Left ventricle myocardium inferior (tissue), 1 donor: ENCODE measurements at regions not wholly inside any gene's neighbourhood (a gene's known extent, or its start where the extent isn't known, plus 50 kb on each side); places are given as distances from the start of the nearest gene placed in this dataset.

Experiments used
- DNase-seq: peaks from one replicate; pipeline ENCODE4 v3.0.0-alpha.2; 2020
- H3K27ac ChIP-seq: fragments of 200-600 bp; replicated peaks from 2 replicates; pipeline ENCODE4 v1.8.0; 2021
- H3K27me3 ChIP-seq: fragments of 200-600 bp; 2 replicates; pipeline ENCODE4 v1.8.0; 2021; ENCODE audit warnings: low read depth
- H3K36me3 ChIP-seq: fragments of 200-600 bp; 2 replicates; pipeline ENCODE4 v1.8.0; 2021
- H3K4me1 ChIP-seq: fragments of 200-600 bp; 2 replicates; pipeline ENCODE4 v1.8.0; 2021
- H3K4me3 ChIP-seq: fragments of 200-600 bp; 2 replicates; pipeline ENCODE4 v1.8.0; 2021; ENCODE audit warnings: mild to moderate bottlenecking, moderate library complexity
- H3K9me3 ChIP-seq: fragments of 200-600 bp; replicated peaks from 2 replicates; pipeline ENCODE4 v1.8.0; 2021
- CTCF ChIP-seq: fragments of 200-600 bp; IDR thresholded peaks from 2 replicates; pipeline ENCODE4 v1.8.0; 2021; ENCODE audit warnings: antibody characterized with exemption, mild to moderate bottlenecking, borderline replicate concordance
- intact Hi-C: fragments of 100-400 bp; cut with micrococcal nuclease; formaldehyde crosslinking; loops from one replicate; pipeline ENCODE4 v1.11.0; 2022
- donor health status: DM: no; HTN: yes; CAD: no; lungs with severe emphysema.

GRCh38 chr7:41098402-41098801 is 604.5 kb downstream of the INHBA start:
- DNase-seq = no peak
- no peak for TF ChIP-seq CTCF
- intact Hi-C loops = no loop called here
- Histone ChIP-seq H3K36me3 (no peaks in the 10 kb centered on the region), H3K27ac (no peak overlapping the region), H3K27me3 (no peaks in the 10 kb centered on the region), H3K4me1 (no peaks in the 10 kb centered on the region), H3K9me3 (peaks cover under 1% of the 10 kb centered on the region), H3K4me3 (no peak overlapping the region)

- no peaks in the 10 kb centered on the region for H3K27me3 ChIP-seq
- H3K27ac ChIP-seq = no peak overlapping the region
- no peaks in the 10 kb centered on the region for H3K4me1 ChIP-seq
- no peak overlapping the region for H3K4me3 ChIP-seq
- H3K9me3 ChIP-seq = no peaks in the 10 kb centered on the region
- H3K36me3 ChIP-seq = no peaks in the 10 kb centered on the region
- intact Hi-C loops = no loop called here
- TF ChIP-seq CTCF = no peak
- DNase-seq = no peak
Observed at GRCh38 chr7:41097501-41097900, 605.4 kb downstream of the INHBA start.

- H3K27ac ChIP-seq = no peak overlapping the region
- TF ChIP-seq CTCF = no peak
- intact Hi-C loops = no loop called here
Observed at GRCh38 chr7:41096917-41097316, 606.0 kb downstream of the INHBA start.

GRCh38 chr7:41093141-41093540 is 609.7 kb downstream of the INHBA start:
- no peak for TF ChIP-seq CTCF
- H3K4me3 ChIP-seq = no peak overlapping the region
- H3K36me3 ChIP-seq = no peaks in the 10 kb centered on the region
- peaks cover 17% of the 10 kb centered on the region for H3K9me3 ChIP-seq
- no peaks in the 10 kb centered on the region for H3K4me1 ChIP-seq
- H3K27ac ChIP-seq = no peak overlapping the region
- no peak for DNase-seq
- intact Hi-C loops = no loop called here
- no peaks in the 10 kb centered on the region for H3K27me3 ChIP-seq

More at GRCh38 chr7:41096917-41097316, 606.0 kb downstream of the INHBA start:
- no peaks in the 10 kb centered on the region for H3K9me3 ChIP-seq
- H3K4me1 ChIP-seq = no peaks in the 10 kb centered on the region
- no peak for DNase-seq
- no peaks in the 10 kb centered on the region for H3K36me3 ChIP-seq
- H3K4me3 ChIP-seq = no peak overlapping the region
- no peaks in the 10 kb centered on the region for H3K27me3 ChIP-seq

GRCh38 chr7:41085244-41085643 is 617.6 kb downstream of the INHBA start:
- Histone ChIP-seq H3K27me3 (no peaks in the 10 kb centered on the region), H3K9me3 (peaks cover 22% of the 10 kb centered on the region), H3K36me3 (no peaks in the 10 kb centered on the region), H3K4me3 (no peak overlapping the region), H3K4me1 (no peaks in the 10 kb centered on the region), H3K27ac (no peak overlapping the region)
- no peak for TF ChIP-seq CTCF
- no peak for DNase-seq
- intact Hi-C loops = no loop called here

- Histone ChIP-seq H3K36me3 (no peaks in the 10 kb centered on the region), H3K4me3 (no peak overlapping the region), H3K4me1 (no peaks in the 10 kb centered on the region), H3K9me3 (peaks cover 17% of the 10 kb centered on the region), H3K27me3 (no peaks in the 10 kb centered on the region), H3K27ac (no peak overlapping the region)
- no peak for TF ChIP-seq CTCF
- intact Hi-C loops = no loop called here
- DNase-seq = no peak
Observed at GRCh38 chr7:41084381-41084780, 618.5 kb downstream of the INHBA start.
